ENCODE measurements at regions not wholly inside any gene's neighbourhood (a gene's known extent, or its start where the extent isn't known, plus 50 kb on each side); places are given as distances from the start of the nearest gene placed in this dataset.

- TF ChIP-seq CTCF (IDR thresholded peaks at IDR 0.05) (no peak), ZFX (IDR thresholded peaks at IDR 0.05; ENCODE audit: borderline replicate concordance) (no peak)
Measured at GRCh38 chr18:28408528-28408927, 231.6 kb upstream of the CDH2 start.
